ENCODE measurements at regions not wholly inside any gene's neighbourhood (a gene's known extent, or its start where the extent isn't known, plus 50 kb on each side); places are given as distances from the start of the nearest gene placed in this dataset.

- TF ChIP-seq CTCF (IDR thresholded peaks at IDR 0.05; ENCODE audit: poor library complexity) (no peak), EZH2 (IDR thresholded peaks at IDR 0.05; ENCODE audit: borderline replicate concordance) (no peak), EZH2phosphoT487 (IDR thresholded peaks at IDR 0.05; ENCODE audit: low read depth, severe bottlenecking, unreplicated experiment) (no peak)
These were observed 235.3 kb downstream of the CETN3 start for GRCh38 chr5:90174236-90174635.
